Transverse colon (tissue), 4 donors: ENCODE measurements at regions not wholly inside any gene's neighbourhood (a gene's known extent, or its start where the extent isn't known, plus 50 kb on each side); places are given as distances from the start of the nearest gene placed in this dataset.

Source experiments
- CTCF ChIP-seq, 5 experiments: fragments of 200-600 bp in 3 of 5; fragments of 450-650 bp in 2 of 5; sonication (generic) in 3 of 5; IDR thresholded peaks; 1 replicate in 2 of 5; 2 replicates in 3 of 5; pipeline ENCODE4 v1.5.1; 2016 to 2017; ENCODE audit warnings: antibody characterized with exemption in 5 of 5, inconsistent platforms in 3 of 5, mild to moderate bottlenecking in 2 of 5, moderate library complexity in 1 of 5
- EP300 ChIP-seq: sonication (generic); formaldehyde crosslinking; IDR thresholded peaks from one replicate; pipeline ENCODE4 v1.6.1; 2017; ENCODE audit warnings: antibody characterized with exemption, low read depth
- POLR2A ChIP-seq: fragments of 450-650 bp; IDR thresholded peaks from one replicate; pipeline ENCODE4 v1.6.1; 2016; ENCODE audit warnings: antibody characterized with exemption, mild to moderate bottlenecking, moderate library complexity
- POLR2AphosphoS5 ChIP-seq, 3 donors: sonication (generic); formaldehyde crosslinking; IDR thresholded peaks; one replicate each; pipeline ENCODE4 v1.6.1; 2016; ENCODE audit warnings: antibody characterized with exemption in 3 of 3

GRCh38 chr5:74182603-74183002, 457.9 kb downstream of the ENC1 start:
- no peak for TF ChIP-seq CTCF (IDR thresholded peaks at IDR 0.05)
- TF ChIP-seq POLR2AphosphoS5 (IDR thresholded peaks at IDR 0.05) = no peak
- no peak for TF ChIP-seq POLR2A
- no peak for TF ChIP-seq EP300
